HG03354 (cell line): ENCODE measurements at regions not wholly inside any gene's neighbourhood (a gene's known extent, or its start where the extent isn't known, plus 50 kb on each side); places are given as distances from the start of the nearest gene placed in this dataset.

Experiments
- ATAC-seq: cut with Tn5 transposase; IDR thresholded peaks from one replicate; pipeline ENCODE4 v1.9.1; 2021; ENCODE audit warnings: mild to moderate bottlenecking; ENCODE audit not compliant: unreplicated experiment, poor library complexity, severe bottlenecking

DNA sequence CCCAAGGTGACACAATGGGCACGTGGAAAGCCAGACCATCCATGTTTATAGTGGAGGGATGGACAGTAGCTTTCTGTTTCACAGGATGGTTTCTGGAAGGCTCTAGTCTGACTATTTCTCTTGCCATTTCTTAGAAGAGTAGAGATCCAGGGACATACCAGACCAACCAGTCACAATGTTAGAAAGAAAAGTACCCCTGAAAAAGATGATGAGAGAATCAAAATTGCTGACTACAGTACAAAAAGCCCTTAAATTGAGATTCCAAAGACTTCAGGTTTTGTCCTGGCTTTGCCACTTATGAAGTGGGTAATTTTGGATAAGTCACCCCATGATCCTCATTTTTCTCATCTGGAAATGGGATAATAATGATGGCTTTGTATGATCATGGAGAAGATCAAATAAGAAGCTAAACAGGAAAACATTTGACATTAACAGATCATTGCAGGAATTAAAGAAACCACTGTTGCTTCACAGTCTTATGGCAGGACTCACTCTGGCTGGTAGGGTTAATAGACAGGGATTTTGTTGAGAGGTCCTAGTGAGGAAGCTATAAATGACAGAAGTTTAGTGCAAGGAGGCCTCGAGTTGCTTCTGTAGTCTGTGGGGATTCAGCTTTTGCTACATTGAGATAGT lies 386.0 kb downstream of the IRS1 start:
- ATAC-seq: no peak

GRCh38 chr2:226411727-226412360 lies 387.8 kb downstream of the IRS1 start:
- no peak for ATAC-seq

GRCh38 chr2:226411205-226411604 lies 388.4 kb downstream of the IRS1 start:
- no peak for ATAC-seq

DNA sequence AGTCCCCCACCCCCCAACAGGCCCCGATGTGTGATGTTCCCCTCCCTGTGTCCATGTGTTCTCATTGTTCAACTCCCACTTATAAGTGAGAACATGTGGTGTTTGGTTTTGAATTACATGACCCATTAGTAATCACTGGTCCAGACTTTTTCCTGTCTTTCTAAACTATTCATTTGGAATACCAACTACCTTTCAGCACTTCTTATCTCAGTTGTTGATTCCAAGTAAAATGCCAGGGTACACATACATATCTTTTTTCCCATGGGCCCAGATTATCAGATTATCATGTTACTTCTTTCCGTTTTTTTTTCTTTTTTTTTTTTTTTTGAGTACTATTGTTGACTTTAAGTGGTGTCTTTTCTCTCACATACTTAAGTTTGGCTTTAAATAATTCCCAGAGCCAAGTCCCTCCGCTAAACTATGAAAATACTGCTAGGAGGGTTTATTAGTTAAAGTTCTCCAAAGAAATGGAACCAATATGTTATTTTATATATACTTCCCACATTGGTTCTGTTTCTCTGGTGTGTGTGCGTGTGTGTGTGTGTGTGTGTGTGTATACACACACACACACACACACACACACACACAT lies 389.3 kb downstream of the IRS1 start:
- ATAC-seq: no peak

DNA sequence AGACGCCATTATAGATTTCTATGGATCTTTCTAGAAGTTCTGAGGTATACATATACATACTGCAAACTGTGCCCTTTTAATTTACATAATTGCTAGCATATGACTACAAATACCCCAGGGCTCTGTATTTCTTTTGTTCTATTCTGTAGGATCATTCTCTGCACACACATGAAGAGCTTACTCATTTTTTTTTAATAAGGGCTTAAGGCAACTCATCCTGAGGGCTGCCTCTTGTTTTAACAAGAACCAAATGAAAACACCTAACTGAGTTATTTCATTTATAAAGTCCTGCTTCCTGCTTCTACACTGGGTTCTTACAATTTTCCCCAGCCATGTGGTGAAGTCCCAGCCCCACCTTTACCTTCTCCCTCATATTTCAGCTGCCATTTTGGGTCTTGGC lies 390.5 kb downstream of the IRS1 start:
- no peak for ATAC-seq

DNA sequence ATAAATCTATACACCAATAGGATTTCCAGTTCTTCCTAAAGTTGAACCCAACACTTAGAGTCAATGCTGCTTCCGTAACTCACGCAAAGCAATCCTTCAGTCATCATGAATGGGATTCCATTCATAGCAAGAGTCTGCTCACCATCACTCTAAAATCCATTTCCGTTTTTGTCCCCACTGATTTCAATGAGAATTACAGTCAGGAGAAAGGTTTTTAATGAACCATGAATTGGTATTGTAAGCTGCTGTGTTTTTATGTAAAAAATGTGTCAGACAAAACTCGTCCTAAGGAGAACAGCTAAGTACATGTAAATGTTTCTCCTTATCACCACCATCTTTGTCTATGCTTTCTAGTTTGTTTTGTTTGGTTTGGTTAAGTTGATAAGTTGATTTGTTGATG lies 391.5 kb downstream of the IRS1 start:
- no peak for ATAC-seq

DNA sequence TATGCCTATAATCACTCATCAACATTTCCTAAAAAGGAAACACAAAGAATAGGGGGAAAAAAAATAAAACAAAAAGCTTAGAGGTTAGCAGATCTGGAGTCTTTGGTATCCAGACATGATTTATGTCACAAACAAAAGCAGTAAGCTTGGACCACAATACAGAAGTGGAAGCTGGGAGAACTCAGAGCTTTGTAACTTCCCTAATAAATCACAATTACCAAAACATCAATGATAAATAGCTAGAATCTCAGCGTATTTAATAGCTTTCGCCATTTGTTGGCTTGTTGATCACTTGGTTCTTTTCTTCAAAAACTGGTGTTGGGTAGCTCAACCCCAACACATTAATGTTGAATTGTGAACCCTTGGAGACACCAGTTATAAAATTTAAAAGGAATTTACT lies 392.5 kb downstream of the IRS1 start:
- no peak for ATAC-seq

DNA sequence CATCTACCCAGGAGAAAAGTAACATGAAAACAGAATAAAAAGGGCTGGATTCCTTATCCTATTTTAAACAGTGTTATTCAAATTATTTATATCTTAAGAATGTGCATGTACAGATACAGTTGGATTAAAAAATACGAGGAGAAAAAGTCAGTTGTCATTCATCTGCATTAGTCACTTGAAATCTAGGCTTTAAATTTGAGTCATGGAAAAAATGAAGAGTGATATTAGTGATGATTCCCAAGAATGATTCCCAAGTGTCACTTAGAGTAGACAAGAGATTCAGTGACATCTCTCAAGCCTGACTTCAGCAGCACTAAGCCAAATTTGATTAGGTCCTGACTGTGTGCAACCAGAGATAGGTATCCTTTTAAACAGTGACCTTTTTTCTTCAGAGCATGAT lies 394.2 kb downstream of the IRS1 start:
- no peak for ATAC-seq

- ATAC-seq: no peak
Measured at GRCh38 chr2:226403369-226403768, 396.3 kb downstream of the IRS1 start.

- no peak for ATAC-seq
Measured at GRCh38 chr2:226399006-226399405, 400.6 kb downstream of the IRS1 start.

DNA sequence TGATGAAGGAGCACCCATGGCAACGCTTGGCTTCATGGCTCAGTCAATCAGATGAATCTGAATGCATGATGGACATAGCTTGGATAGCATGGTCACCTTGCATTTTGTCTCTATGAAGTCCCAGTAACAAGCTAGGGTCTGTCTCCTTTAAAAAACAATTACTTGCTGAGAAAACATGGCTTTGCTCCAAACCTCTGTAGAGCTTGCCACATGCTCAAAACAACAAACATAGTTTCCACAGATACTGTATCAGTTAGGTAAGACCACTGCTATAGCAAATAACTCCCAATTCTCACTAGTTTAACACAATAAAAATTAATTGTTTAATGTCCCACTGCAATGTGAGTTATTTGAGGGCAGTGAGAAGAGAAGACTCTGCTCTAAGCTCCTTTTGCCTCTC lies 401.0 kb downstream of the IRS1 start:
- ATAC-seq: no peak

DNA sequence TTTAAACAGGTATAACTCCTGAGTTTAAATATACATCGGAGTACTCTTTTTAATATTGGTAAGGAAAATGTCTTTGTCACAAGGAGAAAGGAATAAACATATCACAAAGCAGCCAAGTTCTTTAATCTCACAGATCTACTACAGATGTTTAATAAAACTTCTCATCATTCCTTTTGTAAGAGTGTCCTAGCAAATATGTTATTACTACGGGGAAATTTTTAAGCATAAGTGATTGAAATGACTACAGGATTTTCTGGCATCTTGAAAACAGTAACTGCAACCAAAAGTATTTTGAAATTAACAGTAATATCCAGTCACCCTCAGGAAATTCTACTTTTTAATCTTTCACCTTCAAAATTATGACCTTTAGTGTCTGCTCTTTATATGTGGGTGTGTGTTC lies 403.1 kb downstream of the IRS1 start:
- ATAC-seq: no peak

DNA sequence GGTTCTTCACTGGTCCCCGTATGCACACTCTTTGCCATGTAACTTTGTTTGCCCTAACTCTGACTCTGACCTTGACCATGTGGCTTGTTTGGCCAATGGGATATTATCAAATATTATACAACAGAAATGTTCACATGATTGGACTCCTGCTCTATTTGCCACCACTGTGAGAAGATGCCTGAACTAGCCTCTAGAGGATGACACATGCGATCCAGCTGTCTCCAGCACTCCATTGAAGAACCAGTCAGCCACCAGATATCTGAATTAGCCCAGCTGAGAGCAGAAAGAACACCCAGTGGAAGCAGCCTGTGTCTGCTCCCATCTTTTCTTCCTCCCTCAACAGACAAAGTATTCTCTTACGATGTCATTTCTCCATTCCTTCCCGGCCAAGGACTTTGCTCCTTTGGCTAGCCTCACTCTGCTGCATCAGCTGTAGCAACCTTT lies 412.1 kb downstream of the IRS1 start:
- no peak for ATAC-seq

DNA sequence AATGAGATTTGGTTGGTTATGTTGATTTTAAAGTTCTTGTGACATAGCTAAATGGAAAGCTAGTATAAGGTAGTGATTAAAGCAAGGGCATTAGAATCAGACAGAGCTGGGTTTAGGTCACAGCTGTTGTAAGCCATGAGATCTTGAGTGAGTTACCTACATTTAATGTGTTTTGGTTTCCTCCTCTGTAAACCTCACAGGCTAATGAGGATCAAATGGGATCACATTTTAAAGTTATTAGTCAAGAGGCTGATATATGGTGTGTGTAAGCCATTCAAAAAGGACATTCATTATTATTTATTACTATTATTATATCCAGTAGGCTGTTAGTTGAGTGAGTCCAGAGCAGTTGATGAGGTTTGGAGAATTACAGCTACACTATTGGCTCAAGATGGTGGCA lies 416.2 kb downstream of the IRS1 start:
- no peak for ATAC-seq

DNA sequence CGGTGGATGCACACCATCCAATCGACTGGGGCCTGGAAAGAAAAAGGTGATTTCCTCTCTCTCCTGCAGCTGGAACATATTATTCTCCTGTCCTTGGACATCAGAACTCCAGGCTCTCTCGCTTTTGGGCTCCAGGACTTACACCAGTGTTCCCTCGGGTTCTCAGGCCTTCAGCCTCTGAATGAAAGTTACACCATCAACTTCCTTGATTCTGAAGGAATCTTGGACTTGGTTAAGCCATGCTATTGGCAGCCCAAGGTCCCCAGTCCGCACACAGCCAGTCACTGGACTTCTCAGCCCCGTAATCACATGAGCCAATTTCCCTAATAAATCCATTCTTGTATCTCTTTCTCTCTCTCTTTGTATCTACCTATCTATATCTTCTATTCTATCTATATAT lies 418.9 kb downstream of the IRS1 start:
- ATAC-seq: no peak

- no peak for ATAC-seq
Measured at GRCh38 chr2:226378753-226379705, 420.6 kb downstream of the IRS1 start.

GRCh38 chr2:226376516-226377180 lies 423.0 kb downstream of the IRS1 start:
- no peak for ATAC-seq

DNA sequence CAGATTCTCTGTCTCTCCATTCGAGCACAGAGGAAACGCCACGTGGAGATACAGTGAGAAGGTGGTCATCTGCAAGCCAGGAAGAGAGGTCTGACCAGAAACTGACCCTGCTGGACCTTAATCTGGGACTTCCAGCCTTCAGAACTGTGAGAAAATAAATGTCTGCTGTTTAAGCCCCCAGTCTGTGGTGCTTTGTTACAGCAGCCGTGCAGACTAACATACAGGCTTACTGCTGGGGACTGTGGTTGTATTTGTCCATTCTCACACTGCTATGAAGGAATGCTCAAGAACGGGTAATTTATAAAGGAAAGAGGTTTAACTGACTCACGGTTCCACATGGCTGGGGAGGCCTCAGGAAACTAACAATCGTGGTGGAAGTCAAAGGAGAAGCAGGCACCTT lies 432.7 kb downstream of the IRS1 start:
- ATAC-seq: no peak

GRCh38 chr2:226364217-226364616 lies 435.4 kb downstream of the IRS1 start:
- ATAC-seq: no peak

- ATAC-seq: no peak
Measured at GRCh38 chr2:226362980-226363379, 436.6 kb downstream of the IRS1 start.
